ENCODE measurements at regions not wholly inside any gene's neighbourhood (a gene's known extent, or its start where the extent isn't known, plus 50 kb on each side); places are given as distances from the start of the nearest gene placed in this dataset.
"Not testable (repeated sequence)": the region's sequence is repeated elsewhere in the genome, so short reads cannot be mapped to it uniquely, and the experiment has no call there.

DNA sequence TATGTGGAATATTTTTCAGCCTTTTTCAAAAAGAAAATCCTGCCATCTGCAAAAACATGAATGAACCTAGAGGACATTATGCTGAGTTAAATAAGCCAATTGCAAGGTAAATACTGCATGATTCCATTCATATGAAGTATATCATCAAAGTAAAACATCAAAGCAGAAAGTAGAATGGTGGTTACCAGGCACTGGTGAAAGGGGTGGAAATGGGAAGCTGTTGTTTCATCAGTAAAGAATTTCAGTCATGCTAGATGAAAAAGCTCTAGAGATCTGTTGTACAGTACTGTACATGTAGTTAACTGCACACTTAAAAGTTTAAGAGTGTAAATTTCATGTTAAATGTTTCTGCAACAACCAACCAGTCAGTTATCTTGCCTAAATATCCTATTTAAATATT, 196.8 kb upstream of the ADGRL3 start:
- no peak overlapping the region for H3K4me3 ChIP-seq (ENCODE audit: low read length)
- peak; percentile 19 for DNase-seq (ENCODE audit: low read depth)
- TF ChIP-seq, protein P1, sequence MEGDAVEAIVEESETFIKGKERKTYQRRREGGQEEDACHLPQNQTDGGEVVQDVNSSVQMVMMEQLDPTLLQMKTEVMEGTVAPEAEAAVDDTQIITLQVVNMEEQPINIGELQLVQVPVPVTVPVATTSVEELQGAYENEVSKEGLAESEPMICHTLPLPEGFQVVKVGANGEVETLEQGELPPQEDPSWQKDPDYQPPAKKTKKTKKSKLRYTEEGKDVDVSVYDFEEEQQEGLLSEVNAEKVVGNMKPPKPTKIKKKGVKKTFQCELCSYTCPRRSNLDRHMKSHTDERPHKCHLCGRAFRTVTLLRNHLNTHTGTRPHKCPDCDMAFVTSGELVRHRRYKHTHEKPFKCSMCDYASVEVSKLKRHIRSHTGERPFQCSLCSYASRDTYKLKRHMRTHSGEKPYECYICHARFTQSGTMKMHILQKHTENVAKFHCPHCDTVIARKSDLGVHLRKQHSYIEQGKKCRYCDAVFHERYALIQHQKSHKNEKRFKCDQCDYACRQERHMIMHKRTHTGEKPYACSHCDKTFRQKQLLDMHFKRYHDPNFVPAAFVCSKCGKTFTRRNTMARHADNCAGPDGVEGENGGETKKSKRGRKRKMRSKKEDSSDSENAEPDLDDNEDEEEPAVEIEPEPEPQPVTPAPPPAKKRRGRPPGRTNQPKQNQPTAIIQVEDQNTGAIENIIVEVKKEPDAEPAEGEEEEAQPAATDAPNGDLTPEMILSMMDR (IDR thresholded peaks at IDR 0.05; ENCODE audit: insufficient read depth, low read depth, low read length, missing control alignments): no peak

DNA sequence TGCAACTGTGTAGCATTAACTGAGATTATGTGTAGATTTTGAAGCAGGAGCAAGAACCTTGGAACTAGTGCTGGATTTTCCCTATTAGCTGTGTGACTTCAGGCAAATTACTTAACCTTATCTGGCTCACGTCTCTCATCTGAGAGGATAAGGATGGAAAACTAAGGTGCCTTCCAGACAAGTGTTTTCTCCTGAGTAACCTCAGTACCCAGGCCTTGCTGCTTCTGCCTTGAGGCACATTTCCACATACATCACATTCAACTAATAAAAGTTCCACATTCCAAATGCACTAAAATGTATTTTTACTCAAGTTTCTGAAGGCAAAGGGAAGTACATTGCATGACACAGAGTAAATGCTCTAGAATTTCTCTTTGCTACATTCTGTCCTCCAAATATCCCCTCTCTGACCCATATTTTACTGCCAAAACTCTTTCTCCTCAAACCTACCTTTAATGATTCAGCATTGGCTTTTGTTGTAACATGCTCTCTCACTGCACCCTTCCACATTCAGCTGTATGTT, 195.4 kb upstream of the ADGRL3 start:
- H3K4me3 ChIP-seq (ENCODE audit: low read length): no peak overlapping the region
- TF ChIP-seq, protein P1 (IDR thresholded peaks at IDR 0.05; ENCODE audit: insufficient read depth, low read depth, low read length, missing control alignments): no peak
- peak; percentile 50 for DNase-seq (ENCODE audit: low read depth)

DNA sequence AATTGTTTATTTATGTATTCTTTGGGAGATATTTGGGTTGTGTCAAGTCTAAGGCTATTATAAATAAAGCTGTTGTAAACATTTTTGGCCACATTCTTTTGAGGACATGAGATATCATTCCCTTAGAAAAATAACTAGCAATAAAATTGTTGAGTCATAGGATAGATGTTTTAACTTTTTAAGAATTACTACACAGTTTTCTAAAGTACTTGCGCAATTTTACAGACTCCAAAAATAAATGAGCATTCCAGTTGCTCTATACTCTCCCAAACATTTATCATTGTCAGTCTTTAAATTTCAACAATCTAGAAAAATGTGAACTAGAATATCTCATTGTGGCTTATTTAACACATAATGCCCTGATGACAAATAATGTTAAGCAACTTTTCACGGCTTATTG, 189.1 kb upstream of the ADGRL3 start:
- TF ChIP-seq, protein P1 (IDR thresholded peaks at IDR 0.05; ENCODE audit: insufficient read depth, low read depth, low read length, missing control alignments): no peak
- no peak for DNase-seq (ENCODE audit: low read depth)
- H3K4me3 ChIP-seq (ENCODE audit: low read length): no peak overlapping the region

DNA sequence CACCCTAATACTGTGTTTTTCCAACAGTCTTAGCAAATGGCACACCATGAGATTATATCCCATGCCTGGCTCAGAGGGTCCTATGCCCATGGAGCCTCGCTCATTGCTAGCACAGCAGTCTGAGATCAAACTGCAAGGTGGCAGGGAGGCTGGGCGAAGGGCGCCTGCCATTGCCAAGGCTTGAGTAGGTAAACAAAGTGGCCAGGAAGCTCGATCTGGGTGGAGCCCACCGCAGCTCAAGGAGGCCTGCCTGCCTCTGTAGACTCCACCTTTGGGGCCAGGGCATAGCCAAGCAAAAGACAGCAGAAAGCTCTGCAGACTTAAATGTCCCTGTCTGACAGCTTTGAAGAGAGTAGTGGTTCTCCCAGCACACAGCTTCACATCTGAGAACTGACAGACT, 188.2 kb upstream of the ADGRL3 start:
- not testable (repeated sequence) for DNase-seq (ENCODE audit: low read depth); H3K4me3 ChIP-seq (ENCODE audit: low read length)

- no peak overlapping the region for H3K4me3 ChIP-seq (ENCODE audit: low read length)
- TF ChIP-seq, protein P1 (IDR thresholded peaks at IDR 0.05; ENCODE audit: insufficient read depth, low read depth, low read length, missing control alignments): no peak
- no peak for DNase-seq (ENCODE audit: low read depth)
Observed at GRCh38 chr4:61024610-61025009, 175.5 kb upstream of the ADGRL3 start.

DNA sequence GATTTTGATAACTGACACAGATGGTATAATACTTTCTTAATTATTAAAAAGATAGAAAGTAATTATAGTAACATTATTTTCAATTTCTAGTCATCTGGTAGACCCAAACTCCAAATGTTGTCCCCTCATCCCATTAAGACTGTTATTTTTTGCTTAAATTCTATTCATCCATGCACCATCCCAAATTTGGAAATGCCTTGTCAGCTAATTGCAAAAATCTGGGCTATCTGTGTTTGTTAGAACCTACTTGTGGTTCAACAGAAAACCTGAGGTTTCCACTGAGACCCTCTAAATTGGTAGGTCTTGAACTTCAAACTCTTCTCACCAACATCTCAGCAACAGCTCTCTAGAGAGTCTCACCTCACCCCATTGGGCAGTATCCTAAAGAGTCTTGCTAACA, 172.2 kb upstream of the ADGRL3 start:
- TF ChIP-seq, protein P1 (IDR thresholded peaks at IDR 0.05; ENCODE audit: insufficient read depth, low read depth, low read length, missing control alignments): no peak
- H3K4me3 ChIP-seq (ENCODE audit: low read length): no peak overlapping the region
- DNase-seq (ENCODE audit: low read depth): no peak

GRCh38 chr4:61036071-61036684, 163.9 kb upstream of the ADGRL3 start:
- TF ChIP-seq, protein P1 (IDR thresholded peaks at IDR 0.05; ENCODE audit: insufficient read depth, low read depth, low read length, missing control alignments): no peak

More at GRCh38 chr4:61036071-61036684, 163.9 kb upstream of the ADGRL3 start:
- DNase-seq (ENCODE audit: low read depth): no peak
- no peak overlapping the region for H3K4me3 ChIP-seq (ENCODE audit: low read length)
